Neural cell (in vitro differentiated cells): ENCODE measurements at regions not wholly inside any gene's neighbourhood (a gene's known extent, or its start where the extent isn't known, plus 50 kb on each side); places are given as distances from the start of the nearest gene placed in this dataset.

Experiments used
- H2AFZ ChIP-seq: fragments of 200-600, 300-800 bp; sonication (generic), shearing (Covaris generic); 2 replicates; pipeline ENCODE4 v1.6.0; 2014; ENCODE audit warnings: low read depth, mild to moderate bottlenecking, antibody characterized with exemption, low read length, moderate library complexity
- H3F3A ChIP-seq: fragments of 200-600 bp; shearing (Covaris generic); 2 replicates; pipeline ENCODE4 v1.6.1; 2016; ENCODE audit warnings: mild to moderate bottlenecking, moderate library complexity, mixed read lengths, antibody characterized with exemption, low read length; ENCODE audit not compliant: insufficient read depth, poor library complexity, severe bottlenecking
- H3K27ac ChIP-seq: fragments of 200-600, 300-800 bp; sonication (generic), shearing (Covaris generic); 2 replicates; pipeline ENCODE4 v1.5.1; 2014; ENCODE audit warnings: mild to moderate bottlenecking, low read length, moderate library complexity
- H3K27me3 ChIP-seq: fragments of 300-800, 200-600 bp; sonication (generic), shearing (Covaris generic); 2 replicates; pipeline ENCODE4 v1.6.0; 2014; ENCODE audit warnings: mild to moderate bottlenecking, low read depth, low read length, moderate library complexity; ENCODE audit not compliant: insufficient read depth
- H3K36me3 ChIP-seq: fragments of 300-800, 200-600 bp; sonication (generic), shearing (Covaris generic); 2 replicates; pipeline ENCODE4 v1.5.1; 2014; ENCODE audit warnings: mild to moderate bottlenecking, antibody characterized with exemption, low read length, moderate library complexity; ENCODE audit not compliant: insufficient read depth
- H3K4me2 ChIP-seq: fragments of 300-800, 200-600 bp; sonication (generic), shearing (Covaris generic); 2 replicates; pipeline ENCODE4 v1.6.0; 2014; ENCODE audit warnings: mild to moderate bottlenecking, low read length
- H3K4me3 ChIP-seq: fragments of 300-800, 200-600 bp; sonication (generic), shearing (Covaris generic); 2 replicates; pipeline ENCODE4 v1.5.1; 2014; ENCODE audit warnings: mild to moderate bottlenecking, low read length, moderate library complexity
- H3K79me2 ChIP-seq: fragments of 200-600 bp; shearing (Covaris generic); replicated peaks from 2 replicates; pipeline ENCODE4 v1.6.0; 2014; ENCODE audit warnings: mild to moderate bottlenecking, low read length, moderate library complexity; ENCODE audit not compliant: insufficient read depth
- H3K9ac ChIP-seq: fragments of 300-800, 200-600 bp; sonication (generic), shearing (Covaris generic); 2 replicates; pipeline ENCODE4 v1.6.1; 2016; ENCODE audit warnings: mild to moderate bottlenecking, low read length, mixed read lengths
- H3K9me2 ChIP-seq: fragments of 200-600 bp; shearing (Covaris generic); 2 replicates; pipeline ENCODE4 v1.6.1; 2016; ENCODE audit warnings: mild to moderate bottlenecking, low read length, mixed read lengths; ENCODE audit not compliant: insufficient read depth
- H3K9me3 ChIP-seq: fragments of 200-600, 300-800 bp; sonication (generic), shearing (Covaris generic); 2 replicates; pipeline ENCODE4 v1.6.1; 2016; ENCODE audit warnings: mild to moderate bottlenecking, mixed run types, low read length, moderate library complexity, mixed read lengths
- H4K20me1 ChIP-seq: fragments of 200-600 bp; shearing (Covaris generic); 2 replicates; pipeline ENCODE4 v1.6.1; 2016; ENCODE audit warnings: mild to moderate bottlenecking, mixed run types; ENCODE audit not compliant: insufficient read depth
- EP300 ChIP-seq: fragments of 450-650 bp; conservative IDR thresholded peaks from 2 replicates; pipeline ENCODE4 v1.6.1; 2014; ENCODE audit warnings: antibody characterized with exemption, mild to moderate bottlenecking, moderate library complexity; ENCODE audit not compliant: poor library complexity, severe bottlenecking
- EZH2 ChIP-seq: fragments of 200-600, 300-800 bp; shearing (Covaris generic), sonication (generic); IDR thresholded peaks from 2 replicates; pipeline ENCODE4 v1.6.1; 2014; ENCODE audit warnings: antibody characterized with exemption, low read length, borderline replicate concordance, mild to moderate bottlenecking; ENCODE audit not compliant: insufficient read depth, poor library complexity, severe bottlenecking
- MXI1 ChIP-seq: fragments of 450-650 bp; conservative IDR thresholded peaks from 2 replicates; pipeline ENCODE4 v1.6.1; 2014; ENCODE audit warnings: antibody characterized with exemption, mild to moderate bottlenecking; ENCODE audit not compliant: poor library complexity, severe bottlenecking
- POLR2AphosphoS5 ChIP-seq: IDR thresholded peaks from 2 replicates; pipeline ENCODE4 v1.6.1; 2012
- RAD21 ChIP-seq: fragments of 450-650 bp; conservative IDR thresholded peaks from 2 replicates; pipeline ENCODE4 v1.6.1; 2014; ENCODE audit warnings: antibody characterized with exemption, mild to moderate bottlenecking, moderate library complexity
- SMC3 ChIP-seq: fragments of 450-650 bp; conservative IDR thresholded peaks from 2 replicates; pipeline ENCODE4 v1.6.1; 2014; ENCODE audit warnings: antibody characterized with exemption, mild to moderate bottlenecking, moderate library complexity; ENCODE audit not compliant: poor library complexity
- TAF1 ChIP-seq: IDR thresholded peaks from 2 replicates; pipeline ENCODE4 v1.6.1; 2012; ENCODE audit warnings: low read depth
- TF ChIP-seq, protein P1 (sequence below): IDR thresholded peaks from 2 replicates; pipeline ENCODE4 v1.6.1; 2012; ENCODE audit warnings: borderline replicate concordance
- TF ChIP-seq, protein P2 (sequence below): fragments of 450-650 bp; IDR thresholded peaks from 2 replicates; pipeline ENCODE4 v1.5.1; 2014; ENCODE audit warnings: antibody characterized with exemption, mild to moderate bottlenecking, moderate library complexity; ENCODE audit not compliant: poor library complexity, severe bottlenecking

DNA sequence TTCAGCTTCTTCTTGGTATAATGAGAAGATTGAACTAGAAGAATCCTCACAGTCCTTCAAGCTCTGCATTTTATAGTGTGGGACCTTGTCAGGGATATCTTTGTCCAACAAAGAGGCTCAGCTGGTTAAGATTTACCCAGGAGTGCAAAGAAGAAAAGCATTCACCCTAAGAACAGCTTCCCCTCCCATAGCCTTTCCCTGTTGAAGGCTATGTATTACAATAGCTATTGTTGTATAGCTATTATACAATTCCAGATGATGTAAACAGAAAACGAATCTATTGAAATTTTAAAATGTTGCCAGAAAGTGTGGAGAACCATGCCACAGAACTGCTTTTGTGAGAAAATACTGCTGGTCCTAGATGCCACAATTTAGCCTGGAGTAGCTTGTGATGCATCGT is 85.5 kb upstream of the CNKSR3 start:
- no peak overlapping the region for H2AFZ ChIP-seq
- no peaks in the 10 kb centered on the region for H3K79me2 ChIP-seq
- H4K20me1 ChIP-seq: no peaks in the 10 kb centered on the region
- no peaks in the 10 kb centered on the region for H3K9me3 ChIP-seq
- TF ChIP-seq MXI1: no peak
- TF ChIP-seq EP300: no peak
- no peak for TF ChIP-seq POLR2AphosphoS5
- TF ChIP-seq RAD21: no peak
- TF ChIP-seq, protein P1, sequence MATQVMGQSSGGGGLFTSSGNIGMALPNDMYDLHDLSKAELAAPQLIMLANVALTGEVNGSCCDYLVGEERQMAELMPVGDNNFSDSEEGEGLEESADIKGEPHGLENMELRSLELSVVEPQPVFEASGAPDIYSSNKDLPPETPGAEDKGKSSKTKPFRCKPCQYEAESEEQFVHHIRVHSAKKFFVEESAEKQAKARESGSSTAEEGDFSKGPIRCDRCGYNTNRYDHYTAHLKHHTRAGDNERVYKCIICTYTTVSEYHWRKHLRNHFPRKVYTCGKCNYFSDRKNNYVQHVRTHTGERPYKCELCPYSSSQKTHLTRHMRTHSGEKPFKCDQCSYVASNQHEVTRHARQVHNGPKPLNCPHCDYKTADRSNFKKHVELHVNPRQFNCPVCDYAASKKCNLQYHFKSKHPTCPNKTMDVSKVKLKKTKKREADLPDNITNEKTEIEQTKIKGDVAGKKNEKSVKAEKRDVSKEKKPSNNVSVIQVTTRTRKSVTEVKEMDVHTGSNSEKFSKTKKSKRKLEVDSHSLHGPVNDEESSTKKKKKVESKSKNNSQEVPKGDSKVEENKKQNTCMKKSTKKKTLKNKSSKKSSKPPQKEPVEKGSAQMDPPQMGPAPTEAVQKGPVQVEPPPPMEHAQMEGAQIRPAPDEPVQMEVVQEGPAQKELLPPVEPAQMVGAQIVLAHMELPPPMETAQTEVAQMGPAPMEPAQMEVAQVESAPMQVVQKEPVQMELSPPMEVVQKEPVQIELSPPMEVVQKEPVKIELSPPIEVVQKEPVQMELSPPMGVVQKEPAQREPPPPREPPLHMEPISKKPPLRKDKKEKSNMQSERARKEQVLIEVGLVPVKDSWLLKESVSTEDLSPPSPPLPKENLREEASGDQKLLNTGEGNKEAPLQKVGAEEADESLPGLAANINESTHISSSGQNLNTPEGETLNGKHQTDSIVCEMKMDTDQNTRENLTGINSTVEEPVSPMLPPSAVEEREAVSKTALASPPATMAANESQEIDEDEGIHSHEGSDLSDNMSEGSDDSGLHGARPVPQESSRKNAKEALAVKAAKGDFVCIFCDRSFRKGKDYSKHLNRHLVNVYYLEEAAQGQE: no peak
- TF ChIP-seq EZH2: no peak
- TF ChIP-seq SMC3: no peak
- no peak for TF ChIP-seq TAF1
- TF ChIP-seq, protein P2, sequence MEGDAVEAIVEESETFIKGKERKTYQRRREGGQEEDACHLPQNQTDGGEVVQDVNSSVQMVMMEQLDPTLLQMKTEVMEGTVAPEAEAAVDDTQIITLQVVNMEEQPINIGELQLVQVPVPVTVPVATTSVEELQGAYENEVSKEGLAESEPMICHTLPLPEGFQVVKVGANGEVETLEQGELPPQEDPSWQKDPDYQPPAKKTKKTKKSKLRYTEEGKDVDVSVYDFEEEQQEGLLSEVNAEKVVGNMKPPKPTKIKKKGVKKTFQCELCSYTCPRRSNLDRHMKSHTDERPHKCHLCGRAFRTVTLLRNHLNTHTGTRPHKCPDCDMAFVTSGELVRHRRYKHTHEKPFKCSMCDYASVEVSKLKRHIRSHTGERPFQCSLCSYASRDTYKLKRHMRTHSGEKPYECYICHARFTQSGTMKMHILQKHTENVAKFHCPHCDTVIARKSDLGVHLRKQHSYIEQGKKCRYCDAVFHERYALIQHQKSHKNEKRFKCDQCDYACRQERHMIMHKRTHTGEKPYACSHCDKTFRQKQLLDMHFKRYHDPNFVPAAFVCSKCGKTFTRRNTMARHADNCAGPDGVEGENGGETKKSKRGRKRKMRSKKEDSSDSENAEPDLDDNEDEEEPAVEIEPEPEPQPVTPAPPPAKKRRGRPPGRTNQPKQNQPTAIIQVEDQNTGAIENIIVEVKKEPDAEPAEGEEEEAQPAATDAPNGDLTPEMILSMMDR: no peak
- no peak overlapping the region for H3K9ac ChIP-seq
- H3K4me3 ChIP-seq: no peak overlapping the region
- no peaks in the 10 kb centered on the region for H3K27me3 ChIP-seq
- H3F3A ChIP-seq: no peaks in the 10 kb centered on the region
- no peak overlapping the region for H3K4me2 ChIP-seq
- H3K27ac ChIP-seq: no peak overlapping the region
- H3K9me2 ChIP-seq: no peaks in the 10 kb centered on the region
- H3K36me3 ChIP-seq: no peaks in the 10 kb centered on the region

DNA sequence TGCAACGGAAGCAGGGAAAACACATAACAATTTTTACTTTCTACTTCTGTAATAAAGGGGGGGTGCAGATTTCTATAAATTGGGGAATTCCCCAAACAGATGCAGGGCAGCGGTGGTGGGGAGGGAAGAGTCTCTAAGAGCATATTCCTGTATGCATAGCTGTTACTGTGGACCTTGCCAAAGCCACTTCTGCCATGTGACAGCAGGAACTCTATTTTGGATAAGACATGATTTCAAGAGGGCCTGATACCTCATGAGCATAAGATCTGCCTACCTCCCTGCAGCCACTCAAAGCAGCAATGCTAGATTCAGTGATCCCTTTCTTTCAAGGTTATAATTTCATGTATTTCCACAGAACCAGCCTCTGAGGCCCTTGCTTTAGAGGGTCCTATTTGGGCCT is 86.2 kb upstream of the CNKSR3 start:
- Histone ChIP-seq H3K9me2 (no peaks in the 10 kb centered on the region), H3K4me3 (no peak overlapping the region), H2AFZ (no peak overlapping the region), H3K9me3 (no peaks in the 10 kb centered on the region), H3F3A (no peaks in the 10 kb centered on the region), H3K27me3 (no peaks in the 10 kb centered on the region), H3K79me2 (no peaks in the 10 kb centered on the region), H3K27ac (no peak overlapping the region), H4K20me1 (no peaks in the 10 kb centered on the region), H3K4me2 (no peak overlapping the region), H3K9ac (no peak overlapping the region), H3K36me3 (no peaks in the 10 kb centered on the region)
- no peak for TF ChIP-seq TAF1
- TF ChIP-seq, protein P1: no peak
- TF ChIP-seq, protein P2: no peak
- TF ChIP-seq SMC3: no peak
- no peak for TF ChIP-seq EZH2
- no peak for TF ChIP-seq POLR2AphosphoS5
- TF ChIP-seq EP300: no peak
- no peak for TF ChIP-seq RAD21
- TF ChIP-seq MXI1: no peak
